Osteocyte (in vitro differentiated cells): ENCODE measurements at regions not wholly inside any gene's neighbourhood (a gene's known extent, or its start where the extent isn't known, plus 50 kb on each side); places are given as distances from the start of the nearest gene placed in this dataset.

Experiments
- DNase-seq: peaks from one replicate; pipeline ENCODE4 v3.0.0; 2021; ENCODE audit warnings: mixed read lengths; ENCODE audit not compliant: unreplicated experiment; ENCODE audit errors: extremely low spot score
- H3K27ac Mint-ChIP-seq: one replicate; pipeline ENCODE4 v1.8.0; 2021; ENCODE audit warnings: mild to moderate bottlenecking, mixed read lengths; ENCODE audit not compliant: unreplicated experiment
- H3K27me3 Mint-ChIP-seq: one replicate; pipeline ENCODE4 v1.8.0; 2021; ENCODE audit warnings: mixed read lengths; ENCODE audit not compliant: unreplicated experiment
- H3K36me3 Mint-ChIP-seq: one replicate; pipeline ENCODE4 v1.8.0; 2021; ENCODE audit warnings: mixed read lengths; ENCODE audit not compliant: unreplicated experiment
- H3K4me1 Mint-ChIP-seq: one replicate; pipeline ENCODE4 v1.8.0; 2021; ENCODE audit warnings: mixed read lengths; ENCODE audit not compliant: unreplicated experiment
- H3K4me3 Mint-ChIP-seq: one replicate; pipeline ENCODE4 v1.8.0; 2021; ENCODE audit warnings: mild to moderate bottlenecking, moderate library complexity, mixed read lengths; ENCODE audit not compliant: unreplicated experiment
- H3K9me3 Mint-ChIP-seq: one replicate; pipeline ENCODE4 v1.8.0; 2021; ENCODE audit warnings: mixed read lengths; ENCODE audit not compliant: unreplicated experiment
- CTCF ChIP-seq: fragments of 200-600 bp; sonication (generic); IDR thresholded peaks from 2 replicates; pipeline ENCODE4 v1.5.0; 2021; ENCODE audit warnings: antibody characterized with exemption, mild to moderate bottlenecking, moderate library complexity

GRCh38 chr1:87942165-87942564, 613.5 kb downstream of the LMO4 start:
- Mint-ChIP-seq H3K4me1 (no peaks in the 10 kb centered on the region), H3K4me3 (no peak overlapping the region), H3K9me3 (no peaks in the 10 kb centered on the region), H3K36me3 (no peaks in the 10 kb centered on the region), H3K27me3 (peaks cover 6% of the 10 kb centered on the region), H3K27ac (no peak overlapping the region)
- no peak for DNase-seq
- no peak for TF ChIP-seq CTCF

- no peaks in the 10 kb centered on the region for H3K36me3 Mint-ChIP-seq
- peaks cover 7% of the 10 kb centered on the region for H3K27me3 Mint-ChIP-seq
- H3K4me3 Mint-ChIP-seq: no peak overlapping the region
- no peak for TF ChIP-seq CTCF
- no peak for DNase-seq
- H3K4me1 Mint-ChIP-seq: peaks cover 8% of the 10 kb centered on the region
- no peaks in the 10 kb centered on the region for H3K9me3 Mint-ChIP-seq
- H3K27ac Mint-ChIP-seq: no peak overlapping the region
These were observed 621.0 kb downstream of the LMO4 start for GRCh38 chr1:87949711-87950110.

- H3K9me3 Mint-ChIP-seq: no peaks in the 10 kb centered on the region
- no peak overlapping the region for H3K27ac Mint-ChIP-seq
- no peak overlapping the region for H3K4me3 Mint-ChIP-seq
- DNase-seq: no peak
- peaks cover 7% of the 10 kb centered on the region for H3K27me3 Mint-ChIP-seq
- no peaks in the 10 kb centered on the region for H3K36me3 Mint-ChIP-seq
- peaks cover 8% of the 10 kb centered on the region for H3K4me1 Mint-ChIP-seq
- TF ChIP-seq CTCF: no peak
These were observed 621.7 kb downstream of the LMO4 start for GRCh38 chr1:87950369-87950768.

- H3K27ac Mint-ChIP-seq: no peak overlapping the region
These were observed 622.7 kb downstream of the LMO4 start for GRCh38 chr1:87951409-87951808.

GRCh38 chr1:87951852-87952251, 623.2 kb downstream of the LMO4 start:
- Mint-ChIP-seq H3K9me3 (no peaks in the 10 kb centered on the region), H3K4me3 (no peak overlapping the region), H3K36me3 (no peaks in the 10 kb centered on the region), H3K27me3 (peaks cover 5% of the 10 kb centered on the region), H3K27ac (no peak overlapping the region), H3K4me1 (peaks cover 13% of the 10 kb centered on the region)
- DNase-seq: no peak
- no peak for TF ChIP-seq CTCF

More at GRCh38 chr1:87951409-87951808, 622.7 kb downstream of the LMO4 start:
- Mint-ChIP-seq H3K4me1 (peaks cover 13% of the 10 kb centered on the region), H3K27me3 (peaks cover 5% of the 10 kb centered on the region), H3K9me3 (no peaks in the 10 kb centered on the region), H3K4me3 (no peak overlapping the region), H3K36me3 (no peaks in the 10 kb centered on the region)
- TF ChIP-seq CTCF: no peak
- DNase-seq: no peak
